WTC11 (cell line): ENCODE measurements at regions not wholly inside any gene's neighbourhood (a gene's known extent, or its start where the extent isn't known, plus 50 kb on each side); places are given as distances from the start of the nearest gene placed in this dataset.
"Not testable (repeated sequence)": the region's sequence is repeated elsewhere in the genome, so short reads cannot be mapped to it uniquely, and the experiment has no call there.

Source experiments
- ATAC-seq: fragments of 200-7000 bp; cut with Tn5 transposase; 2 replicates; pipeline ENCODE4 v1.10.0; 2021; ENCODE audit warnings: mild to moderate bottlenecking, moderate library complexity
- CTCF ChIA-PET: fragments of 300-600 bp; sonication (Branson Sonifier 250); formaldehyde crosslinking; loops from one replicate; lab custom pipeline; 2021; ENCODE audit warnings: antibody characterized with exemption; lab: Charles Lee
- POLR2A ChIA-PET: fragments of 350-600 bp; sonication (Branson Sonifier 250); formaldehyde crosslinking; loops from one replicate; lab custom pipeline; 2021; ENCODE audit warnings: antibody characterized with exemption; lab: Charles Lee
- DNase-seq: peaks from one replicate; pipeline ENCODE4 v3.0.0; 2021; ENCODE audit warnings: low spot score
- H3K27ac Mint-ChIP-seq: 2 replicates; pipeline ENCODE4 v1.8.0; 2021; ENCODE audit warnings: mixed read lengths
- H3K27me3 Mint-ChIP-seq: 2 replicates; pipeline ENCODE4 v1.8.0; 2021; ENCODE audit warnings: low read depth, mild to moderate bottlenecking, moderate library complexity, mixed read lengths
- H3K36me3 Mint-ChIP-seq: 2 replicates; pipeline ENCODE4 v1.8.0; 2021; ENCODE audit warnings: mixed read lengths
- H3K4me1 Mint-ChIP-seq: 2 replicates; pipeline ENCODE4 v1.8.0; 2022; ENCODE audit warnings: mixed read lengths
- H3K4me3 Mint-ChIP-seq: 2 replicates; pipeline ENCODE4 v1.8.0; 2021; ENCODE audit warnings: mild to moderate bottlenecking, moderate library complexity, mixed read lengths
- H3K9me3 Mint-ChIP-seq: 2 replicates; pipeline ENCODE4 v1.8.0; 2021; ENCODE audit warnings: mixed read lengths
- AFF4 ChIP-seq: sonication (generic); formaldehyde crosslinking; IDR thresholded peaks from 2 replicates; pipeline ENCODE4 v1.8.1; 2023; ENCODE audit warnings: mild to moderate bottlenecking, missing genetic modification reagents, borderline replicate concordance
- ATF1 ChIP-seq: sonication (generic); formaldehyde crosslinking; IDR thresholded peaks from 2 replicates; pipeline ENCODE4 v1.8.1; 2023; ENCODE audit warnings: mild to moderate bottlenecking, moderate library complexity, missing genetic modification reagents
- CBFB ChIP-seq: sonication (generic); formaldehyde crosslinking; IDR thresholded peaks from 2 replicates; pipeline ENCODE4 v1.8.1; 2022; ENCODE audit warnings: mild to moderate bottlenecking, low read depth, missing genetic modification reagents
- ESRRA ChIP-seq: sonication (generic); formaldehyde crosslinking; IDR thresholded peaks from 2 replicates; pipeline ENCODE4 v1.8.1; 2022; ENCODE audit warnings: mild to moderate bottlenecking, missing genetic modification reagents, borderline replicate concordance
- ETV6 ChIP-seq: sonication (generic); formaldehyde crosslinking; IDR thresholded peaks from 2 replicates; pipeline ENCODE4 v1.8.1; 2022; ENCODE audit warnings: mild to moderate bottlenecking, missing genetic modification reagents
- FOXK1 ChIP-seq: sonication (generic); formaldehyde crosslinking; IDR thresholded peaks from 2 replicates; pipeline ENCODE4 v1.8.0; 2022; ENCODE audit warnings: mild to moderate bottlenecking, moderate library complexity, missing genetic modification reagents
- MLX ChIP-seq: sonication (generic); formaldehyde crosslinking; IDR thresholded peaks from 2 replicates; pipeline ENCODE4 v1.8.1; 2023; ENCODE audit warnings: mild to moderate bottlenecking, missing genetic modification reagents, moderate library complexity
- MYBL2 ChIP-seq: sonication (generic); formaldehyde crosslinking; IDR thresholded peaks from 2 replicates; pipeline ENCODE4 v1.8.1; 2023; ENCODE audit warnings: mild to moderate bottlenecking, moderate library complexity, missing genetic modification reagents
- NFE2L1 ChIP-seq: sonication (generic); formaldehyde crosslinking; IDR thresholded peaks from 2 replicates; pipeline ENCODE4 v1.8.1; 2023; ENCODE audit warnings: missing genetic modification reagents
- NR1H2 ChIP-seq: sonication (generic); formaldehyde crosslinking; IDR thresholded peaks from 2 replicates; pipeline ENCODE4 v1.9.0; 2021; ENCODE audit warnings: mild to moderate bottlenecking, moderate library complexity, missing genetic modification reagents
- SP1 ChIP-seq: sonication (generic); formaldehyde crosslinking; conservative IDR thresholded peaks from 2 replicates; pipeline ENCODE4 v1.8.1; 2022; ENCODE audit warnings: missing genetic modification reagents
- TEAD4 ChIP-seq: sonication (generic); formaldehyde crosslinking; IDR thresholded peaks from 2 replicates; pipeline ENCODE4 v1.8.0; 2022; ENCODE audit warnings: mild to moderate bottlenecking, missing genetic modification reagents
- ZBTB21 ChIP-seq: sonication (generic); formaldehyde crosslinking; IDR thresholded peaks from 2 replicates; pipeline ENCODE4 v1.8.1; 2023; ENCODE audit warnings: mild to moderate bottlenecking, missing genetic modification reagents, borderline replicate concordance
- ZNF121 ChIP-seq: sonication (generic); formaldehyde crosslinking; IDR thresholded peaks from 2 replicates; pipeline ENCODE4 v1.8.0; 2023; ENCODE audit warnings: missing genetic modification reagents
- ZNF671 ChIP-seq: fragments of 250-450 bp; sonication (Bioruptor Pico); IDR thresholded peaks from 2 replicates; pipeline ENCODE4 v1.8.0; 2021; ENCODE audit warnings: mild to moderate bottlenecking
- TF ChIP-seq, protein P1 (sequence below): fragments of 250-450 bp; sonication (Bioruptor Pico); IDR thresholded peaks from 2 replicates; pipeline ENCODE4 v1.9.0; 2021; ENCODE audit warnings: mild to moderate bottlenecking
- TF ChIP-seq, protein P2 (sequence below): sonication (generic); formaldehyde crosslinking; IDR thresholded peaks from 2 replicates; pipeline ENCODE4 v1.8.0; 2023; ENCODE audit warnings: missing genetic modification reagents
- TF ChIP-seq, protein P3 (sequence below): fragments of 250-450 bp; sonication (Bioruptor Pico); IDR thresholded peaks from 2 replicates; pipeline ENCODE4 v1.9.0; 2021; ENCODE audit warnings: mild to moderate bottlenecking
- TF ChIP-seq, protein P4 (sequence below): sonication (generic); formaldehyde crosslinking; IDR thresholded peaks from 2 replicates; pipeline ENCODE4 v1.8.1; 2022; ENCODE audit warnings: missing genetic modification reagents, borderline replicate concordance
- TF ChIP-seq, protein P5 (sequence below): sonication (generic); formaldehyde crosslinking; conservative IDR thresholded peaks from 2 replicates; pipeline ENCODE4 v1.8.1; 2022; ENCODE audit warnings: mild to moderate bottlenecking, missing genetic modification reagents

- peaks cover 3% of the 10 kb centered on the region; the same call in 1 of the 2 replicates for H3K36me3 Mint-ChIP-seq
- peaks cover 9% of the 10 kb centered on the region for H3K9me3 Mint-ChIP-seq
- POLR2A ChIA-PET = no interaction called here
- no peak for TF ChIP-seq ZNF671 (CRISPR knock-in tag)
- no peak for TF ChIP-seq MLX (CRISPR knock-in tag)
- TF ChIP-seq ESRRA = no peak
- TF ChIP-seq ZBTB21 (CRISPR knock-in tag) = no peak
- no peak for TF ChIP-seq MYBL2 (CRISPR knock-in tag)
- TF ChIP-seq TEAD4 (CRISPR knock-in tag) = no peak
- TF ChIP-seq ZNF121 (CRISPR knock-in tag) = no peak
- TF ChIP-seq, protein P1, sequence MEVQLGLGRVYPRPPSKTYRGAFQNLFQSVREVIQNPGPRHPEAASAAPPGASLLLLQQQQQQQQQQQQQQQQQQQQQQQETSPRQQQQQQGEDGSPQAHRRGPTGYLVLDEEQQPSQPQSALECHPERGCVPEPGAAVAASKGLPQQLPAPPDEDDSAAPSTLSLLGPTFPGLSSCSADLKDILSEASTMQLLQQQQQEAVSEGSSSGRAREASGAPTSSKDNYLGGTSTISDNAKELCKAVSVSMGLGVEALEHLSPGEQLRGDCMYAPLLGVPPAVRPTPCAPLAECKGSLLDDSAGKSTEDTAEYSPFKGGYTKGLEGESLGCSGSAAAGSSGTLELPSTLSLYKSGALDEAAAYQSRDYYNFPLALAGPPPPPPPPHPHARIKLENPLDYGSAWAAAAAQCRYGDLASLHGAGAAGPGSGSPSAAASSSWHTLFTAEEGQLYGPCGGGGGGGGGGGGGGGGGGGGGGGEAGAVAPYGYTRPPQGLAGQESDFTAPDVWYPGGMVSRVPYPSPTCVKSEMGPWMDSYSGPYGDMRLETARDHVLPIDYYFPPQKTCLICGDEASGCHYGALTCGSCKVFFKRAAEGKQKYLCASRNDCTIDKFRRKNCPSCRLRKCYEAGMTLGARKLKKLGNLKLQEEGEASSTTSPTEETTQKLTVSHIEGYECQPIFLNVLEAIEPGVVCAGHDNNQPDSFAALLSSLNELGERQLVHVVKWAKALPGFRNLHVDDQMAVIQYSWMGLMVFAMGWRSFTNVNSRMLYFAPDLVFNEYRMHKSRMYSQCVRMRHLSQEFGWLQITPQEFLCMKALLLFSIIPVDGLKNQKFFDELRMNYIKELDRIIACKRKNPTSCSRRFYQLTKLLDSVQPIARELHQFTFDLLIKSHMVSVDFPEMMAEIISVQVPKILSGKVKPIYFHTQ (CRISPR knock-in tag) = no peak
- no peak overlapping the region for H3K4me3 Mint-ChIP-seq
- H3K4me1 Mint-ChIP-seq = no peaks in the 10 kb centered on the region
- no peak for DNase-seq
- CTCF ChIA-PET = no interaction called here
- H3K27ac Mint-ChIP-seq = no peak overlapping the region
- no peak for ATAC-seq
- no peaks in the 10 kb centered on the region; the same call in 1 of the 2 replicates for H3K27me3 Mint-ChIP-seq
Observed at GRCh38 chr1:177665935-177666334, 303.9 kb downstream of the SEC16B start.

GRCh38 chr1:177664742-177665141 is 305.1 kb downstream of the SEC16B start:
- DNase-seq, ATAC-seq, H3K27me3 Mint-ChIP-seq, H3K4me3 Mint-ChIP-seq, CTCF ChIA-PET, H3K36me3 Mint-ChIP-seq, H3K4me1 Mint-ChIP-seq, H3K27ac Mint-ChIP-seq, POLR2A ChIA-PET: not testable (repeated sequence)
- peaks cover 16% of the 10 kb centered on the region for H3K9me3 Mint-ChIP-seq

- H3K36me3 Mint-ChIP-seq = peaks cover 5% of the 10 kb centered on the region; the same call in 1 of the 2 replicates
- no peak overlapping the region for H3K27ac Mint-ChIP-seq
- no peak for ATAC-seq
- CTCF ChIA-PET = no interaction called here
- POLR2A ChIA-PET = no interaction called here
- no peak for DNase-seq
- H3K9me3 Mint-ChIP-seq = peaks cover 16% of the 10 kb centered on the region
- H3K4me1 Mint-ChIP-seq = peaks cover 12% of the 10 kb centered on the region
- no peak overlapping the region for H3K4me3 Mint-ChIP-seq
- H3K27me3 Mint-ChIP-seq = no peaks in the 10 kb centered on the region; the same call in 1 of the 2 replicates
- no peak for TF ChIP-seq NFE2L1 (CRISPR knock-in tag)
- no peak for TF ChIP-seq FOXK1
- TF ChIP-seq, protein P1 (CRISPR knock-in tag) = no peak
- no peak for TF ChIP-seq ETV6 (CRISPR knock-in tag)
- TF ChIP-seq, protein P2, sequence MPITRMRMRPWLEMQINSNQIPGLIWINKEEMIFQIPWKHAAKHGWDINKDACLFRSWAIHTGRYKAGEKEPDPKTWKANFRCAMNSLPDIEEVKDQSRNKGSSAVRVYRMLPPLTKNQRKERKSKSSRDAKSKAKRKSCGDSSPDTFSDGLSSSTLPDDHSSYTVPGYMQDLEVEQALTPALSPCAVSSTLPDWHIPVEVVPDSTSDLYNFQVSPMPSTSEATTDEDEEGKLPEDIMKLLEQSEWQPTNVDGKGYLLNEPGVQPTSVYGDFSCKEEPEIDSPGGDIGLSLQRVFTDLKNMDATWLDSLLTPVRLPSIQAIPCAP (CRISPR knock-in tag) = no peak
- no peak for TF ChIP-seq SP1
- TF ChIP-seq, protein P3, sequence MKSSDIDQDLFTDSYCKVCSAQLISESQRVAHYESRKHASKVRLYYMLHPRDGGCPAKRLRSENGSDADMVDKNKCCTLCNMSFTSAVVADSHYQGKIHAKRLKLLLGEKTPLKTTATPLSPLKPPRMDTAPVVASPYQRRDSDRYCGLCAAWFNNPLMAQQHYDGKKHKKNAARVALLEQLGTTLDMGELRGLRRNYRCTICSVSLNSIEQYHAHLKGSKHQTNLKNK (CRISPR knock-in tag) = no peak
- no peak for TF ChIP-seq ATF1 (CRISPR knock-in tag)
- no peak for TF ChIP-seq CBFB (CRISPR knock-in tag)
- TF ChIP-seq NR1H2 (CRISPR knock-in tag) = no peak
- TF ChIP-seq, protein P4, sequence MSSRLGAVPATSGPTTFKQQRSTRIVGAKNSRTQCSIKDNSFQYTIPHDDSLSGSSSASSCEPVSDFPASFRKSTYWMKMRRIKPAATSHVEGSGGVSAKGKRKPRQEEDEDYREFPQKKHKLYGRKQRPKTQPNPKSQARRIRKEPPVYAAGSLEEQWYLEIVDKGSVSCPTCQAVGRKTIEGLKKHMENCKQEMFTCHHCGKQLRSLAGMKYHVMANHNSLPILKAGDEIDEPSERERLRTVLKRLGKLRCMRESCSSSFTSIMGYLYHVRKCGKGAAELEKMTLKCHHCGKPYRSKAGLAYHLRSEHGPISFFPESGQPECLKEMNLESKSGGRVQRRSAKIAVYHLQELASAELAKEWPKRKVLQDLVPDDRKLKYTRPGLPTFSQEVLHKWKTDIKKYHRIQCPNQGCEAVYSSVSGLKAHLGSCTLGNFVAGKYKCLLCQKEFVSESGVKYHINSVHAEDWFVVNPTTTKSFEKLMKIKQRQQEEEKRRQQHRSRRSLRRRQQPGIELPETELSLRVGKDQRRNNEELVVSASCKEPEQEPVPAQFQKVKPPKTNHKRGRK (CRISPR knock-in tag) = no peak
- TF ChIP-seq AFF4 (CRISPR knock-in tag) = no peak
- TF ChIP-seq, protein P5, sequence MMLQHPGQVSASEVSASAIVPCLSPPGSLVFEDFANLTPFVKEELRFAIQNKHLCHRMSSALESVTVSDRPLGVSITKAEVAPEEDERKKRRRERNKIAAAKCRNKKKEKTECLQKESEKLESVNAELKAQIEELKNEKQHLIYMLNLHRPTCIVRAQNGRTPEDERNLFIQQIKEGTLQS (CRISPR knock-in tag) = no peak
Observed at GRCh38 chr1:177660188-177660587, 309.7 kb downstream of the SEC16B start.
